GM10248 (cell line): ENCODE measurements at regions not wholly inside any gene's neighbourhood (a gene's known extent, or its start where the extent isn't known, plus 50 kb on each side); places are given as distances from the start of the nearest gene placed in this dataset.

ENCODE experiments used
- CTCF ChIA-PET: fragments of 300-600 bp; sonication (Branson Sonifier 250); formaldehyde crosslinking; extraction: SDS; loops from one replicate; lab custom pipeline; 2021; ENCODE audit warnings: antibody characterized with exemption; lab: Yijun Ruan, JAX
- POLR2A ChIA-PET: fragments of 350-650 bp; sonication (Branson Sonifier 250); formaldehyde crosslinking; extraction: SDS; loops from one replicate; lab custom pipeline; 2020; ENCODE audit warnings: antibody characterized with exemption; lab: Yijun Ruan, JAX
- DNase-seq: peaks from one replicate; pipeline ENCODE4 v3.0.0; 2012; ENCODE audit errors: extremely low spot score
- TF ChIP-seq, protein P1 (sequence below): IDR thresholded peaks from 2 replicates; pipeline ENCODE4 v1.5.1; 2012; ENCODE audit warnings: mild to moderate bottlenecking, low read depth; ENCODE audit errors: extremely low read depth, missing control alignments, control extremely low read depth

- TF ChIP-seq, protein P1, sequence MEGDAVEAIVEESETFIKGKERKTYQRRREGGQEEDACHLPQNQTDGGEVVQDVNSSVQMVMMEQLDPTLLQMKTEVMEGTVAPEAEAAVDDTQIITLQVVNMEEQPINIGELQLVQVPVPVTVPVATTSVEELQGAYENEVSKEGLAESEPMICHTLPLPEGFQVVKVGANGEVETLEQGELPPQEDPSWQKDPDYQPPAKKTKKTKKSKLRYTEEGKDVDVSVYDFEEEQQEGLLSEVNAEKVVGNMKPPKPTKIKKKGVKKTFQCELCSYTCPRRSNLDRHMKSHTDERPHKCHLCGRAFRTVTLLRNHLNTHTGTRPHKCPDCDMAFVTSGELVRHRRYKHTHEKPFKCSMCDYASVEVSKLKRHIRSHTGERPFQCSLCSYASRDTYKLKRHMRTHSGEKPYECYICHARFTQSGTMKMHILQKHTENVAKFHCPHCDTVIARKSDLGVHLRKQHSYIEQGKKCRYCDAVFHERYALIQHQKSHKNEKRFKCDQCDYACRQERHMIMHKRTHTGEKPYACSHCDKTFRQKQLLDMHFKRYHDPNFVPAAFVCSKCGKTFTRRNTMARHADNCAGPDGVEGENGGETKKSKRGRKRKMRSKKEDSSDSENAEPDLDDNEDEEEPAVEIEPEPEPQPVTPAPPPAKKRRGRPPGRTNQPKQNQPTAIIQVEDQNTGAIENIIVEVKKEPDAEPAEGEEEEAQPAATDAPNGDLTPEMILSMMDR, result no peak
- DNase-seq, result no peak
- POLR2A ChIA-PET, result no interaction called here
- CTCF ChIA-PET, result interaction anchor here (0.9 to 1.5 kb wide), 2 partner anchors 11 to 15 kb away, joined by 3 to 5 read pairs; no protein-coding TSS in a partner anchor
Measured at GRCh38 chr10:90579602-90580242, 278.1 kb downstream of the HTR7 start.

DNA sequence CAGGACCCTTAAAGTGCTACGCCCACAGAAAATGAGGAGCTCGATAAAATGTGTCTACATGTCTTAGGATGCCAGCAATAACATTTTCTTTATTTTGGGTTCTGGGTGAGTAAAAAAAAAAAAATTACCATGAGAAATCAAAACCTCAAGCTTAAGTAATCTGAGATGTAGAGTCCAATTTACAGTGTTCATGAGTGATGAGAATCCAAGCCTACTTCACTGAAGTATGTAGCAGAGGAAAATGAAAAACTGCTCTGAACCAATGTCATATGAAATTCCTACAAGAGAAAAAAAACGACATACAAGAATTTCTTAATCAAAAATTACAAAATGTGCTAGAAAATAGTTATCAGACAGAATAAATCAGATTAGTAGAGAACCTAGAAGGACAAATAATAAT lies 274.4 kb downstream of the HTR7 start:
- ChIA-PET CTCF (no interaction called here), POLR2A (no interaction called here)
- DNase-seq, result no peak
- TF ChIP-seq, protein P1, result no peak

GRCh38 chr10:90587081-90587491 lies 270.8 kb downstream of the HTR7 start:
- TF ChIP-seq, protein P1, result no peak
- no peak for DNase-seq
- ChIA-PET POLR2A (no interaction called here), CTCF (no interaction called here)

GRCh38 chr10:90587561-90587960 lies 270.3 kb downstream of the HTR7 start:
- TF ChIP-seq, protein P1, result no peak
- ChIA-PET POLR2A (no interaction called here), CTCF (no interaction called here)
- no peak for DNase-seq

- CTCF ChIA-PET, result no interaction called here
- POLR2A ChIA-PET, result no interaction called here
- no peak for DNase-seq
- TF ChIP-seq, protein P1, result no peak
Measured at GRCh38 chr10:90588222-90588621, 269.6 kb downstream of the HTR7 start.

GRCh38 chr10:90589825-90590224 lies 268.0 kb downstream of the HTR7 start:
- ChIA-PET CTCF (interaction anchor here (0.7 to 1.6 kb wide), 3 partner anchors 9 to 37 kb away, joined by 3 to 5 read pairs (median 3); no protein-coding TSS in a partner anchor), POLR2A (no interaction called here)
- TF ChIP-seq, protein P1, result no peak
- no peak for DNase-seq
